Activated gamma-delta T cell treated with anti-CD3 and anti-CD28 coated beads, Interleukin-2, amount 50 U/mL, for 16 hours (primary cell): ENCODE measurements at regions not wholly inside any gene's neighbourhood (a gene's known extent, or its start where the extent isn't known, plus 50 kb on each side); places are given as distances from the start of the nearest gene placed in this dataset.
"Not testable (repeated sequence)": the region's sequence is repeated elsewhere in the genome, so short reads cannot be mapped to it uniquely, and the experiment has no call there.

ENCODE experiments used
- DNase-seq: peaks from one replicate; pipeline ENCODE4 v3.0.0-alpha.2; 2020; ENCODE audit warnings: low read depth

DNA sequence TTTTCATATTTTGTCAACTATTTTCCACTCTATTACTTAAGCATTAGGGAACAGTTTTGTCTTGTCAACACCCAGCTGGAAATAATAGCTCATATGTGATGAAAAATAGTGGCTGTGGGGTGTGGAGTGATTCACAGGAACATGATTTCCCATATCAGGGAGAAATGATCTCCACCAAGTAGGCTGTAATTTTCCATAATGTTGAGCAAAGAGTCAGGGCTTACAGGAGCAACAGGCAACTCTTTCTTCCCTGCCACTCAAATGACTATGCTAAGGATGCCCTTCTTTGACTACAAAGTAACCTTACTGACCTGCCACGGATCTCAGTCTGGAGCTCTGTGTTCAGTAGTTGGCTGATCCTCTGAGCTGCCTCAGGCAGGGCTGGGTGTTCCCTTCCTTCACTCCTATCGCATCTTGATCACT is 90.0 kb upstream of the GATB start:
- no peak for DNase-seq

DNA sequence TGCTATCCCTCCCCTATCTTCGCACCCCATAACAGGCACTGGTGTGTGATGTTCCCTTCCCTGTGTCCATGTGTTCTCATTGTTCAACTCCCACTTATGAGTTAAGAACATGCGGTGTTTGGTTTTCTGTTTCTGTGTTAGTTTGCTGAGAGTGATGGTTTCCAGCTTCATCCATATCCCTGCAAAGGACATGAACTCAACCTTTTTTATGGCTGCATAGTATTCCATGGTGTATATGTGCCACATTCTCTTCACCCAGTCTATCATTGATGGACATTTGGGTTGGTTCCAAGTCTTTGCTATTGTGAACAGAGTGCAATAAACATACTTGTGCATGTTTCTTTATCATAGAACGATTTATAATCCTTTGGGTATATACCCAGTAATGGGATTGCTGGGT is 84.7 kb upstream of the GATB start:
- not testable (repeated sequence) for DNase-seq

DNA sequence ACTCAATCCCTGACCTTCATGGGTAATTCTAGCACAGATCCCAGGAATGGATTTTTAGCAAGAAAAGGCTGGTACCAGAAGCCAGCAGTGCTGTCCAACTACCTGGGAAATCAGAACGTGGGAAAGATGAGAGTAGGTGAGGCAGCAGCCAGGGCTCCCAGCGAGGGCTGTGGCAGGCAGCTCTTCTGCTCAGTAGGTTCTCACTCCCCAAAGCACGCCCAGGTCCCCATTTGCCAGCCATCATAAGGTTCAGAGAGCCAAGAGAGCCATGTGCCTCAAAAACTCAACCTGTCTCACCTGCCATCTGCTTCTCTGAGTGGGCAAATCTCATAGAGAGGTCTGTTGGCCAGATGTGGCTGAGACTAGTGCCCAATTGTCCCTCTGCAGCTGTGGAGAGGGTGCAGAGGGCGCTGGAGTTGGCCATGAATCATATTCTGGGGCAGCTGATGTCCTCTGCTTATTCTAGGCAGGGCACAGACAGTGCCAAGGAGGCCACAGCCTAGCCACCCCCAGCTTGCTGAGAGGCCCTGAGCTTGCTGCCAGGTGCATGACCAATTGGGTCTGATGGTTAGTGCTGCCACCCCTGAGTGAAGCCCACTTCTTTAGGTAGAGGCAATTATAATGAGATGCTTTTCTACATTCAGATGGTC is 81.7 kb upstream of the GATB start:
- no peak for DNase-seq

DNA sequence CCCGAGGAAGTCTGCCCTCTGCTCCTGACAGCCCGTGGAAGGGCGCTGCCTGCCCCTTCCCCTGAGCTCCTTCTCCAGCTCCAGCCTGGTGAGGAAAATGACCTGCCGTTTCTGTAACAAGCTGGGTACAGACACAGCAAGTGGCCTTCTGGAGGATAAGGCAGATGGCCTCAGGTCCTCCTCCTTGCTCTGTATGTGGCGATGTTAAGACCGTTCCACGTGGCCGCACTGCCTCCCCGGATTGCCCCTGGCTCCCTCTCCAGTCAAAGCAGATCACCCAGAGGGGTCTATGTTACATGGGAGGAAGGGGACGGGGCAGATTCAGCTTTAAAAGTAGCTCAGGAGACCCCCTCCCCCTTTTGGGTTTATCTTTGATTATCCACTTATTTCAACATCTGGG is 80.3 kb upstream of the GATB start:
- no peak for DNase-seq

DNA sequence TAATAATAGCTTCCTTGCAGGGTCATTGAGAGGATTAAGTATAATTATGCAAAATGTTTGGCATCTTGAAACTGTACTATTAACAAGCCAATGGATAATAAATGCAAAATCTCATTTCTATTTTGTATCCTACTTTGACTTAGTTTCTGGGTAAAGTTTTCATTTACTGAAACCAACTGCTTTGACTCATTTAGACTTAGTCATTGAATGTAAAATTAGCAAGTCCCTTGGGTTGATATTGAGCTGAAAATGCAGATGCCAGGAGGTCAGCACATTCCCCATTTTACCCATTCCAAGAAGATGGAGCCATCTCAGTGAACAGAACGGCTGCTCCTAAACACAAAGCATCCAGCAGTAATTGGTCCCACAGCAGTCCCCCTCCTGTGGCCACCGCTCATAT is 74.7 kb upstream of the GATB start:
- no peak for DNase-seq

DNA sequence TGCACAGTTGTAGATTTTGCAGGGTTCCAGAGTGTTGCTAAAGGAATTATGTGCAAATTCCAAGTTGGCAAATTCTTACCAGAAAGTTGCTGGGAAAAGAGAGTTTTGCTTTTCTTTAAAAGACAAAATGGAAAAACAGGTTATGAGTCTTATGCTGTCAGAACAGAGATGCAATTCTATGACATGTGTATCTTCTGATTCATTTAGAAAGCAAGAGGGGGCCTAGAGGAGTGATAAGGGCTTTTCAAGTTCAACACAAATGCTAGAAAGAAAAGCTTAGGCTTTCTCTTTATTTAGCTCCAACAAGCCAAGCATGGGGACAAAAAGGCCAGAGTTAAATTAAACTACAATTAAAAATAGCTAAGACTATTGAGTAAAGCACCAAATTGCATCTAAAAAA is 72.4 kb upstream of the GATB start:
- no peak for DNase-seq

DNA sequence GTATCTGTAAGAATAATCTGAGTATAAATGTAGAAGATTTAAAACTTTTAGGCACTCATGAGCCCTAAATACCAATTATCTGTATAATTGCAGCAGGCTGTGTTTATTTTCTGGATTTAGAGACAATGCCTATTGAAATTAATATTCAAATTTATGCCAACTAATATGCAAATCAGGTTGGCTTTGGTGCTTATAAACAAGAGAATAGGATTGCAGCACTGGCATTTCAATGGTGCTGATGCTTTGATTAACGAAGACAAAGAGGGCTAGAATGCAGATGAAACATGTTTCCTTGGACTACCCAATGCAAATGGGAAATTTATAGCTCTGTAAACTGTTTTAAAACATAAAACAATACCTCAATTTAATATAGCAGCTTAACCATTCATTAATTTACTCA is 70.7 kb upstream of the GATB start:
- DNase-seq = no peak

DNA sequence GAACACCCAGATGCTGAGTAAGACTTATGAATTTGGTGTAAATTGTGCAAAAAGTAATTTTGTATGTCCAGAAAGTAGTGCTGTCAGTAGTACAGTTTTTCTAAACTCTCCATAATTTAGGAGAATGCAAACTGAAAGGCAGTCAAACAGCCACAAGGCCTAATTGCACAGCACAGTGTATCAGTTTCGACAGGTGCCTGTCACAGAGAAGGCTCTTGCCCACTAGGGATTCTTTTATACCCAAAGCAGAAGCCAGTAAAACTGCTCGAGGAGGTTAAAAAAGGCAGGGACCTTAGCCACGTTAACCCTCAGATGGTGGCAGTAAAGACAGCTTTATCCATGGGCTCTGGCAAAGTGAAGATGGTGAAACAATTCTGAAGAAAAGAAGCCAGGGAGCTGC is 69.4 kb upstream of the GATB start:
- no peak for DNase-seq

DNA sequence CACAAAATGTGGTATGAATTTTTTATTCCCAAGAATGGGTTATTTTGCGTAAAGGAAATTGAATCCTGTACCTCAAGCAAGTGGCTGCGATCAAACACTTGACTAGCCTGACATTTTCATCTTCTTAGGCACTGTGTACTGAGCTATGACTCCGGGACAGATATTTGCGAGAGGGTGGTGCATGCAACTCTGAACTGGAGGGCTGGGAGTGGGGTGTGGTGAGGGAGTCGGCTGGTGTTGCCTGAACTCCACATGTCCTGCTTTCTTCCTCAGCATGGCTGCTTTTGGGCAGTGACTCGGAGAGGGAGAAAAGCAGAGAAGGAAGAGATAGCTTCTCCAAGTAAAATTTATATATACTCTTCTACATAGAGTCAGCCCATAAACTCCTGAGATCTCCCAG is 68.5 kb upstream of the GATB start:
- DNase-seq = no peak

DNA sequence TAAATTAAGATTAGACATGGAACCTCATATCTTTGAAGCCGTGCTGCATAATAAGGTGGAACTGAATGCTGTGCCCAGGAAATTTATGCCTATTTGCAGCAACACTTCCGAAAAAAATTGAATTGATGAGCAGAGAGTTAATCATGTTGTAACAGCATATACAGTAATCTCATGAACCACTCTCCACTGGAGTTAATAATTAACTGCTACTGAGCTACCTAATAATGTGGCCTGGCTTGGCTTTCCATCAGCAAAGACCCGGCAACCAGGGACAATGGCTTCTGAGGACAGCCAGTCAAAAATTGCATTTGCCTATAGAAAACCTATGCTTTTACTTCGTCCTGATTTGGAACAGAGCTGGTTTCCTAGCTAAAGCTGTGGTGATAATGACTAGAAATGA is 63.8 kb upstream of the GATB start:
- DNase-seq = no peak

DNA sequence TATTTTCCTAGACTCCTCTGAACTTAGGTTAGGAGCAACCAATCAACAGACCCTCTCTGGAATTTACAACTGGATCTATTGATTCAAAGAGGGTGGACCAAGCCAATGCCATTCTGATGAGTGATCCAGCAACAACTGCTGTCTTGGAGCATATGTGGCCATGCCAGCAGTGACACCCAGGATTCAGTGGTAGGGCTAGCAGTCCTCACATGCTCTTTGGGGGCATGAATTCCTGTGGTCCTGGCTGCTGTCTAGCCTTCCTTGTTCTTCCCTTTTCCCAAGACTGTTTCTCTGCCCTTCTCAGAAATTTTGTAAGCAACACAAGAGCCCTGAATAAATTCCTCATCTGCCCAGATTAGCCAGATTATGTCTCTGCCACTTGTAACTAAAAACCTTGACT is 61.5 kb upstream of the GATB start:
- DNase-seq = no peak

DNA sequence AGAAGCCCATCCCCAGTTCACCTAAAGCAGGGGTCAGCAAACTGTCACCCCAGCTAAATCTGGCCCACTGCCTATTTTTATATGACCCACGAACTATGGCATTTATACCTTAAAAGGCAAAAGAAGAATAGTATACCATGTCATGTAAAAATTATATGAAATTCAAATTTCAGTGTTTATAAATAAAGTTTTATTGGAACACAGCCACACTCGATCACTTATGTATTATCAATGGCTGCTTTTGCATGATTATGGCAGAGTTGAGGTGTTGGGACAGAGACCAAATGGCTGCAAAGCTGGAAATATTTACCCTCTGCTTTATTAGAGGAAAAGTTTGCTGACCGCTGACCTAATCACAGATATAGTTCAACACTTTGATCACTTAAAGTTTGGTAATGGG is 59.2 kb upstream of the GATB start:
- DNase-seq = no peak

DNA sequence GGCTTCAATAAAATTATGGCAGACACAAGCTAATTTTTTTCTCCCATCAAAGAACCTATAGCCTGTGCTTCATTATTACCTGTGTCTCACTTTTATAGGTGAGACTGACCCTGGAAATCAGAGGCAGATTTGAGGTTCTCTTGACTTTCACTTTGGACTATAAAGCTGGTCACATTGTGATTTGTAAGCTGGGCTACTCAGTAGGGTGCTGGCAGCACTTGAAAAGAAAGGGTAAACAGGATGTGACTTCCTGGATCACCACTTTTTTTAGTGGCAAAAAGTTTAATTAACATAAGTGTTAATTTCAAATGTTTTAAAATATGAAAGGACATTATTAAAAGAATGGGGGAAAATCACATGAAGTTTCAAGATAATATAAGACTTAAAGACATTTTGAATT is 50.6 kb upstream of the GATB start:
- DNase-seq = no peak
